Stimulated activated CD4-positive, alpha-beta T cell treated with anti-CD3 and anti-CD28 coated beads, Interleukin-1b, Interleukin-23, amount 100 ng/mL, for 24 hours (primary cell): ENCODE measurements at regions not wholly inside any gene's neighbourhood (a gene's known extent, or its start where the extent isn't known, plus 50 kb on each side); places are given as distances from the start of the nearest gene placed in this dataset.

Source experiments
- DNase-seq, 4 experiments: peaks; one replicate each; pipeline ENCODE4 v3.0.0-alpha.2; 2020; ENCODE audit warnings: low read depth in 4 of 4, low spot score in 1 of 4

- DNase-seq: no peak
These were observed 586.9 kb upstream of the KLHL1 start for GRCh38 chr13:70694996-70695715.

GRCh38 chr13:70668983-70669382, 560.7 kb upstream of the KLHL1 start:
- no peak for DNase-seq

- no peak for DNase-seq
These were observed 560.0 kb upstream of the KLHL1 start for GRCh38 chr13:70668293-70668692.

- DNase-seq: no peak
These were observed 558.8 kb upstream of the KLHL1 start for GRCh38 chr13:70666883-70667556.

- DNase-seq: no peak
These were observed 554.1 kb upstream of the KLHL1 start for GRCh38 chr13:70662231-70662940.

- DNase-seq: no peak
These were observed 535.8 kb upstream of the KLHL1 start for GRCh38 chr13:70644052-70644451.

GRCh38 chr13:70634893-70635292, 526.6 kb upstream of the KLHL1 start:
- DNase-seq: no peak

- DNase-seq: no peak
These were observed 522.0 kb upstream of the KLHL1 start for GRCh38 chr13:70630247-70630646.

GRCh38 chr13:70623239-70623638, 515.0 kb upstream of the KLHL1 start:
- no peak for DNase-seq

- no peak for DNase-seq
These were observed 514.5 kb upstream of the KLHL1 start for GRCh38 chr13:70622796-70623195.

- DNase-seq: no peak
These were observed 511.7 kb upstream of the KLHL1 start for GRCh38 chr13:70619936-70620335.

GRCh38 chr13:70616847-70617246, 508.6 kb upstream of the KLHL1 start:
- DNase-seq: no peak

- no peak for DNase-seq
These were observed 505.0 kb upstream of the KLHL1 start for GRCh38 chr13:70613295-70613694.

GRCh38 chr13:70612881-70613280, 504.6 kb upstream of the KLHL1 start:
- DNase-seq: no peak

- DNase-seq: no peak
These were observed 496.2 kb upstream of the KLHL1 start for GRCh38 chr13:70604448-70604847.

GRCh38 chr13:70593716-70594115, 485.5 kb upstream of the KLHL1 start:
- DNase-seq: no peak

GRCh38 chr13:70585109-70585508, 476.9 kb upstream of the KLHL1 start:
- no peak for DNase-seq

GRCh38 chr13:70580825-70581224, 472.6 kb upstream of the KLHL1 start:
- DNase-seq: no peak

GRCh38 chr13:70579941-70580340, 471.7 kb upstream of the KLHL1 start:
- DNase-seq: no peak

- no peak for DNase-seq
These were observed 463.0 kb upstream of the KLHL1 start for GRCh38 chr13:70571221-70571620.

GRCh38 chr13:70568571-70568970, 460.3 kb upstream of the KLHL1 start:
- no peak for DNase-seq

GRCh38 chr13:70544706-70545105, 436.5 kb upstream of the KLHL1 start:
- no peak for DNase-seq
